ENCODE measurements at regions not wholly inside any gene's neighbourhood (a gene's known extent, or its start where the extent isn't known, plus 50 kb on each side); places are given as distances from the start of the nearest gene placed in this dataset.
"Not testable (repeated sequence)": the region's sequence is repeated elsewhere in the genome, so short reads cannot be mapped to it uniquely, and the experiment has no call there.

DNA sequence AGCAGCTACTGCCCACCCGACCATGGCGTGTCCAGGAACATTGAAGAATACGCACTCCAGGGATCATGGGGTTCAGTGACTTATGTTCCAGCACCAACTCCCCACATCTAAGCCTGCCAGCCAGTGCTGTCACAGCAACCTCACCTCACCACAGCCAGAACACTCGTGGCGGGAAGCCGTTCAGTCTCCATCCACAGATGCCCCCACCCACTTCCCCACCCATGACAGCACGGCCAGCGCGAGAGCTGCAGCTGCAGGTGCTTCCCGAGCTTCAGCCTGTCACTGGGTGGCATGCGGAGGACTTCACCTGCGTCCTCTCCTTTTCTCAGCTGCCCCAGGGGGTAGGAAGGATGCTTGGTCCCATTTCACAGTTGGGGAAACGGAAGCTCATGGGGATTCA is 50.3 kb downstream of the RBFOX3 start:
- H3K4me3 Mint-ChIP-seq = no peak overlapping the region
- peaks cover 6% of the 10 kb centered on the region for H3K4me1 Mint-ChIP-seq (ENCODE audit: low read depth)
- no peaks in the 10 kb centered on the region for H3K36me3 Mint-ChIP-seq (ENCODE audit: low read depth)
- ChIA-PET POLR2A (no interaction called here), CTCF (no interaction called here)
- ATAC-seq (no peak), DNase-seq (no peak)
- peaks cover 4% of the 10 kb centered on the region for H3K27me3 Mint-ChIP-seq (ENCODE audit: low read depth)
- no peak overlapping the region for H3K27ac Mint-ChIP-seq
- H3K9me3 Mint-ChIP-seq (ENCODE audit: insufficient read depth) = no peaks in the 10 kb centered on the region

GRCh38 chr17:79559111-79559887 is 51.6 kb downstream of the RBFOX3 start:
- ChIA-PET CTCF (no interaction called here), POLR2A (no interaction called here)
- ATAC-seq (no peak), DNase-seq (no peak)
- no peaks in the 10 kb centered on the region for H3K9me3 Mint-ChIP-seq (ENCODE audit: insufficient read depth)
- H3K36me3 Mint-ChIP-seq (ENCODE audit: low read depth) = no peaks in the 10 kb centered on the region
- peaks cover 4% of the 10 kb centered on the region for H3K27me3 Mint-ChIP-seq (ENCODE audit: low read depth)
- H3K4me3 Mint-ChIP-seq = no peak overlapping the region
- peaks cover 6% of the 10 kb centered on the region for H3K4me1 Mint-ChIP-seq (ENCODE audit: low read depth)
- H3K27ac Mint-ChIP-seq = no peak overlapping the region

DNA sequence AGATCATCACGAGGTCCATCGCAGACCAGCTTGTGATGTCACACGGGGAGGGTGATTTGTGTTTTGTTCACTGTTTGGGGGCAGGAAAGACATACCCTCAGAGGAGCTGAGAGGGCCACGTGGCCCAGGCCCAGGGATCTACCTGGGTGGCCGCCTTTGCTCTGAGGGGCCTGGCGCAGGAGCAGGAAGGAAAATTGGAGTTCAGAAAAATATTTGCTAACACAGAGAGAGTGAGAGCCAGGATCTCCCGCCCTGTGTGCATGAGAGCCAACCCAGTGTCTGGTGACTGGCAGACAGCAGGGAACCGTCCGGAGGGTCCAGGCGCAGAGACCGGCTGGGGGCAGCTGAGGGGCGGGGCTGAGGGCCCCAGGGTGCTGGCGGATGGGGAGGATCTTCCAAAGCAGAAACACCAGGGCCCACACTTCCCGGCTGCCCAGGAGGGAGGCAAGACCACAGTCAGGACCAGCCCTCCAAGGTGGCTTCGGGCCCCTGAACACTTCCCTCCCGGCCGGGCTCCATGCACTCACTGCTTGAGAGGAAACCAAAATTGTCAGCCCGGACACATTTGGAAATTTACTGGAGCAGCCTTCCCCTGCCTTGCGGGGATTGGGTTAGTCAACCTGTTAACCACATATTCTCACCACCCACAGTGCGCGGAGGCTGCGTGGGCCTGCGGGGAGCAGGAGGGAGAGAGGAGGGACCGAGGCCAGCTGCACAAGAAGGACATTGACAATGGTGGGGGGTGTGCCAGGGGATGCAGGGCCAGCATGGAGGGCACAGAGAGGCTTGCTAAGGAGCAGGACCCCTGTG is 52.6 kb downstream of the RBFOX3 start:
- POLR2A ChIA-PET = no interaction called here
- CTCF ChIA-PET = no interaction called here
- Mint-ChIP-seq H3K27ac (no peak overlapping the region), H3K9me3 (ENCODE audit: insufficient read depth) (no peaks in the 10 kb centered on the region), H3K4me3 (no peak overlapping the region), H3K27me3 (ENCODE audit: low read depth) (no peaks in the 10 kb centered on the region), H3K4me1 (ENCODE audit: low read depth) (peaks cover 6% of the 10 kb centered on the region), H3K36me3 (ENCODE audit: low read depth) (no peaks in the 10 kb centered on the region)
- no peak for DNase-seq
- ATAC-seq = no peak

- Mint-ChIP-seq H3K9me3 (ENCODE audit: insufficient read depth) (no peaks in the 10 kb centered on the region), H3K36me3 (ENCODE audit: low read depth) (no peaks in the 10 kb centered on the region), H3K27ac (no peak overlapping the region), H3K4me3 (no peak overlapping the region), H3K27me3 (ENCODE audit: low read depth) (no peaks in the 10 kb centered on the region), H3K4me1 (ENCODE audit: low read depth) (peaks cover 6% of the 10 kb centered on the region)
- ATAC-seq = no peak
- POLR2A ChIA-PET = no interaction called here
- DNase-seq = no peak
- CTCF ChIA-PET = no interaction called here
These were observed 53.4 kb downstream of the RBFOX3 start for GRCh38 chr17:79557276-79558090.

DNA sequence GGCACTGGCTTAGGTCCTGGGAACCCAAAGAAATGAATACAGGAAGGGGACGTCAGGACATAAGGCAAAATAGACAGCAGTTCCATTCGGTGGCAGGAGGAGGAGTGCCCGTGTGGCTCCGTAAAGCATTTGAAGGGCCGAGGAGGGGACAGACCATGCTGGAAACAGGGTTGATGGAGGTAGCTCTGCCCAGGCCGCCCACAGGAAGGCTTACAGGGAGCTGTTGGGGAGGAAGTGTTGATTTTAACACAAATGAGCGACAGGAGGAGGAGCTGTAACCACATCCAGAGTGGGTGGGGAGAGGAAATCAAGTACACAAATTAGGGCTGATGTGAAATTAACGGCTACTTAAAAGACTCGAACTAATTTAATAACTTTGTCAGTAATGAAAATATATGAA is 54.6 kb downstream of the RBFOX3 start:
- Mint-ChIP-seq H3K4me1 (ENCODE audit: low read depth) (peaks cover 6% of the 10 kb centered on the region), H3K36me3 (ENCODE audit: low read depth) (no peaks in the 10 kb centered on the region), H3K4me3 (no peak overlapping the region), H3K9me3 (ENCODE audit: insufficient read depth) (no peaks in the 10 kb centered on the region), H3K27ac (no peak overlapping the region), H3K27me3 (ENCODE audit: low read depth) (peaks cover 2% of the 10 kb centered on the region)
- ATAC-seq = no peak
- no peak for DNase-seq
- POLR2A ChIA-PET = no interaction called here
- CTCF ChIA-PET = no interaction called here

- peaks cover 2% of the 10 kb centered on the region for H3K27me3 Mint-ChIP-seq (ENCODE audit: low read depth)
- CTCF ChIA-PET = no interaction called here
- H3K27ac Mint-ChIP-seq = no peak overlapping the region
- no peaks in the 10 kb centered on the region for H3K9me3 Mint-ChIP-seq (ENCODE audit: insufficient read depth)
- H3K36me3 Mint-ChIP-seq (ENCODE audit: low read depth) = no peaks in the 10 kb centered on the region
- peaks cover 6% of the 10 kb centered on the region for H3K4me1 Mint-ChIP-seq (ENCODE audit: low read depth)
- ATAC-seq (no peak), DNase-seq (no peak)
- no peak overlapping the region for H3K4me3 Mint-ChIP-seq
- POLR2A ChIA-PET = no interaction called here
These were observed 55.3 kb downstream of the RBFOX3 start for GRCh38 chr17:79555543-79555942.

DNA sequence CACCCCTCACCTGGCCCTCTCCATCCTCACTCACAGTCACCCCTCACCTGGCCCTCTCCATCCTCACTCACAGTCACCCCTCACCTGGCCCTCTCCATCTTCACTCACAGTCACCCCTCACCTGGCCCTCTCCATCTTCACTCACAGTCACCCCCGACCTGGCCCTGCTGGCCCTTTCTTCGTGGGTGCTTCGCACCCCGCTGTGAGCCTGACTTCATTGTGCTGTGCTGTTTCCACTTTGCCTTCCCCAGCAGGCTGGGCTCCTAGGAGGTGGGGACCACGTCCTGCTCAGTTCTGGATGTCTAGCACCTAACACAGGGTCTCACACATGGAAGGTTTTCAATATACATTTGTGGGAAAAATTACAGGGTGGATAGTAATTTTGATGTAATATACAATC is 56.5 kb downstream of the RBFOX3 start:
- H3K36me3 Mint-ChIP-seq (ENCODE audit: low read depth); H3K4me1 Mint-ChIP-seq (ENCODE audit: low read depth); H3K9me3 Mint-ChIP-seq (ENCODE audit: insufficient read depth); ATAC-seq; H3K27ac Mint-ChIP-seq; H3K4me3 Mint-ChIP-seq; H3K27me3 Mint-ChIP-seq (ENCODE audit: low read depth); POLR2A ChIA-PET; CTCF ChIA-PET; DNase-seq: not testable (repeated sequence)

GRCh38 chr17:79552824-79553223 is 58.0 kb downstream of the RBFOX3 start:
- Mint-ChIP-seq H3K4me1 (ENCODE audit: low read depth) (peaks cover 6% of the 10 kb centered on the region), H3K4me3 (no peak overlapping the region), H3K27ac (no peak overlapping the region), H3K27me3 (ENCODE audit: low read depth) (peaks cover 2% of the 10 kb centered on the region), H3K36me3 (ENCODE audit: low read depth) (no peaks in the 10 kb centered on the region), H3K9me3 (ENCODE audit: insufficient read depth) (no peaks in the 10 kb centered on the region)
- CTCF ChIA-PET = no interaction called here
- POLR2A ChIA-PET = no interaction called here
- DNase-seq (no peak), ATAC-seq (no peak)

GRCh38 chr17:79552405-79552804 is 58.4 kb downstream of the RBFOX3 start:
- CTCF ChIA-PET = no interaction called here
- no peak for ATAC-seq
- no peak for DNase-seq
- Mint-ChIP-seq H3K4me3 (no peak overlapping the region), H3K27me3 (ENCODE audit: low read depth) (peaks cover 2% of the 10 kb centered on the region), H3K9me3 (ENCODE audit: insufficient read depth) (no peaks in the 10 kb centered on the region), H3K27ac (no peak overlapping the region), H3K4me1 (ENCODE audit: low read depth) (peaks cover 6% of the 10 kb centered on the region), H3K36me3 (ENCODE audit: low read depth) (no peaks in the 10 kb centered on the region)
- POLR2A ChIA-PET = no interaction called here

DNA sequence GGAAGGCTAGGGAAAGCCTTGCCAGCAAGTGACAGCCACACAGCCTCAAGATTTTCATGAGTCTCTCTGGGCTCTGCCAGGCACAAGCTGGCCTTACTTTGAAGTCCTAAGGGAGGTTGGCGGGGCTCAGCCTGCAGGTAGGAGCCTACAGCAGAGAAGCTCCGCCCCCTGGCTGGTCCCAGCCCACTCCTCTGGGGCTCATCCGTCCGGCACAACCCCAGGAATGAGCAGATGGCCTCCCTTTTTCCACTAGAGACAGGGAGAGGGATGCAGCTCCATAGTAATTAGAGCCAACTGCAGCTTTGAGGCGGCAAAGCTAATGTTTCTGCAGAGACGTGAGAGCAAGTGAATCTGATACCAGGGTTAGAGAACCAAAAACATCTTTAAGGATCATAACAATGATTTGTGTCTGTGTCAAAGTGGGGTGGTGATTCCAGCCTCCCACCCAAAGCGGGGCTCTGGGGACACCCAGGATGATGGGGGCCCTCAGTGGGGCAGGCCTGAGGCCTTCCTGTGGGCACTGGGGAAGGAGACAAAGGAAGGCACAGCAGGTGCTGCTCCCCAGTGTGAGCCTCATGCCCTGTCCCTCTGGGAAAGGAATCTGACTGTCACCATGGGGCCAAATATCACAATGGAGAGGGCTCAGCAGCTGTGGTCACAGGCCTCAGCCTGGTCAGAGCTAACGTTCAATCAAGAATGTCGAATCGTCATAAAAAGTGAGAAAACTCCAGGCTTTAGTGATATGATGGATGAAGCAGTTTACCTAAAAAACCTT is 61.5 kb downstream of the RBFOX3 start:
- no peaks in the 10 kb centered on the region for H3K9me3 Mint-ChIP-seq (ENCODE audit: insufficient read depth)
- POLR2A ChIA-PET = no interaction called here
- CTCF ChIA-PET = no interaction called here

DNA sequence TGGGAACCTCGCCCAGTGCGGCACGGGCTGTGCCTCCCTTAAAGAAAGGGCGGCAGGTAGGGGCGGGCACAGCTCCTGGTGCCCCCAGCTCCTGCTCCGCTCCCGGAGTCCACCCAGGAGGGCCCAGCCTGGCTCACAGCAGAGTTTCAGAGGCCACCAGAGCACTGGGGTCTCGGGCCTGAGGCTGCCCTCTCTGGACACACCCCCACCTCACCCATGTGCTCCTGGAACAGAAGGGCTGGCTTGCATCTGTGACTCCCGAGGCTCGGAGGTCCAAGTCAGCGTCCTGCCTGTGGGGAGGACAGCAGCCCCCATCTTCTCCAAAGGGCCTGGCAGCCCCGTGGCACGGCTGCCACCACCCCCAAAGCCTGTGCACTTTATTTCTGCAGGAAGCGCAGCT is 62.7 kb downstream of the RBFOX3 start:
- ChIA-PET POLR2A (no interaction called here), CTCF (no interaction called here)
- DNase-seq = no peak
- no peak overlapping the region for H3K4me3 Mint-ChIP-seq
- H3K9me3 Mint-ChIP-seq (ENCODE audit: insufficient read depth) = no peaks in the 10 kb centered on the region
- peaks cover 2% of the 10 kb centered on the region for H3K27me3 Mint-ChIP-seq (ENCODE audit: low read depth)
- no peaks in the 10 kb centered on the region for H3K36me3 Mint-ChIP-seq (ENCODE audit: low read depth)
- H3K4me1 Mint-ChIP-seq (ENCODE audit: low read depth) = no peaks in the 10 kb centered on the region
- ATAC-seq = no peak
- H3K27ac Mint-ChIP-seq = no peak overlapping the region

More for the DNA sequence above, 61.5 kb downstream of the RBFOX3 start:
- DNase-seq = no peak
- Mint-ChIP-seq H3K4me3 (no peak overlapping the region), H3K27me3 (ENCODE audit: low read depth) (peaks cover 2% of the 10 kb centered on the region), H3K36me3 (ENCODE audit: low read depth) (no peaks in the 10 kb centered on the region), H3K4me1 (ENCODE audit: low read depth) (no peaks in the 10 kb centered on the region), H3K27ac (no peak overlapping the region)
- ATAC-seq = no peak

DNA sequence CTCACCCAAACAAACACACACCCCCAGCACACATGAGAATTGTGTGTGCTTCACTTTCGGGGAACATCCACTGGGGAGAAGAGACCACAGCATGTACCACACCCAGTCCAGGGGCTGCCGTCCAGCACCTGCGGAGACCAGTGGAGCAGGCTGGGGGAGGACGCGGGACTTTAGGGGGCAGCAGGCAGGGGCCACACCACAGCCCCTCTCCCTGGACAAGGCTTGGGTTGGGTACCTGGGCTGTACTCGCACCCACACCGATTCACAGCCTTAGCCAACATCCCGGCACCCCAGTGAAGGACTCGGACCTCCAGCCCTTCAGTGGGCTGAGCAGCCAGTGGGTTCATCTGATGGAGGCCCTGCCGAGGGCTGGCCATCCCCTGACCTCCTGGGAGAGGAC is 63.3 kb downstream of the RBFOX3 start:
- no peak for ATAC-seq
- CTCF ChIA-PET = no interaction called here
- no peak overlapping the region for H3K4me3 Mint-ChIP-seq
- H3K27me3 Mint-ChIP-seq (ENCODE audit: low read depth) = peaks cover 2% of the 10 kb centered on the region
- POLR2A ChIA-PET = no interaction called here
- H3K9me3 Mint-ChIP-seq (ENCODE audit: insufficient read depth) = no peaks in the 10 kb centered on the region
- no peaks in the 10 kb centered on the region for H3K4me1 Mint-ChIP-seq (ENCODE audit: low read depth)
- no peak overlapping the region for H3K27ac Mint-ChIP-seq
- no peaks in the 10 kb centered on the region for H3K36me3 Mint-ChIP-seq (ENCODE audit: low read depth)
- DNase-seq = no peak

All from activated CD8-positive, alpha-beta T cell treated with anti-CD3 and anti-CD28 coated beads, Interleukin-2, amount 10 ng/mL, durations not matched to agents 7 days and 5 days (primary cell).